Thymus (tissue), 11 donors: ENCODE measurements at regions not wholly inside any gene's neighbourhood (a gene's known extent, or its start where the extent isn't known, plus 50 kb on each side); places are given as distances from the start of the nearest gene placed in this dataset.

Experiments
- DNase-seq, 9 donors: peaks; one replicate each; pipeline ENCODE4 v3.0.0-alpha.2; 2013; ENCODE audit warnings: low spot score in 9 of 9, low read depth in 6 of 9, missing footprints in 1 of 9
- H3K27ac ChIP-seq, 2 donors: one replicate each; pipeline ENCODE4 v1.5.1; 2013; ENCODE audit warnings: control low read depth in 1 of 2, low read depth in 1 of 2, low read length in 1 of 2, mild to moderate bottlenecking in 1 of 2, moderate library complexity in 1 of 2
- H3K27me3 ChIP-seq, 2 donors: one replicate each; pipeline ENCODE4 v1.5.1; 2013; ENCODE audit warnings: low read length in 1 of 2; ENCODE audit not compliant: control insufficient read depth in 2 of 2, insufficient read depth in 1 of 2
- H3K36me3 ChIP-seq, 2 donors: one replicate each; pipeline ENCODE4 v1.5.1; 2013; ENCODE audit warnings: low read length in 1 of 2, mild to moderate bottlenecking in 1 of 2, moderate library complexity in 1 of 2; ENCODE audit not compliant: control insufficient read depth in 2 of 2, insufficient read depth in 2 of 2
- H3K4me1 ChIP-seq, 2 donors: one replicate each; pipeline ENCODE4 v1.5.1; 2013; ENCODE audit warnings: low read length in 2 of 2; ENCODE audit not compliant: control insufficient read depth in 2 of 2, insufficient read depth in 2 of 2
- H3K4me3 ChIP-seq, 2 donors: one replicate each; pipeline ENCODE4 v1.5.1; 2013; ENCODE audit warnings: low read length in 2 of 2, control low read depth in 1 of 2, mild to moderate bottlenecking in 1 of 2
- H3K9me3 ChIP-seq, 2 donors: one replicate each; pipeline ENCODE4 v1.5.1; 2013; ENCODE audit warnings: low read length in 1 of 2, mild to moderate bottlenecking in 1 of 2; ENCODE audit not compliant: control insufficient read depth in 2 of 2, insufficient read depth in 1 of 2
- WGBS: extraction: QIAGEN DNeasy Blood & Tissue Kit; methylation state at CpG from one replicate; pipeline ENCODE4 v1.1.7; 2013; 5-methylcytosine and 5-hydroxymethylcytosine counted together
- donor health status: healthy.

GRCh38 chr6:81802356-81802755 is 49.9 kb upstream of the TENT5A start:
- Histone ChIP-seq H3K4me3 (no peak overlapping the region), H3K4me1 (no peaks in the 10 kb centered on the region), H3K27ac (no peak overlapping the region), H3K36me3 (no peaks in the 10 kb centered on the region), H3K27me3 (no peaks in the 10 kb centered on the region), H3K9me3 (no peaks in the 10 kb centered on the region)
- 71% methylated on average over 4 of the region's 4 CpGs for WGBS
- no peak for DNase-seq
